Adrenal gland (tissue), 5 donors: ENCODE measurements at regions not wholly inside any gene's neighbourhood (a gene's known extent, or its start where the extent isn't known, plus 50 kb on each side); places are given as distances from the start of the nearest gene placed in this dataset.

Experiments used
- POLR2A ChIP-seq, 2 donors: fragments of 450-650 bp; IDR thresholded peaks; one replicate each; pipeline ENCODE4 v1.6.1; 2017; ENCODE audit warnings: antibody characterized with exemption in 2 of 2, mild to moderate bottlenecking in 2 of 2, moderate library complexity in 1 of 2
- TF ChIP-seq, protein P1 (sequence below), 6 experiments: fragments of 450-650 bp in 4 of 6; fragments of 200-600 bp in 2 of 6; sonication (generic) in 1 of 6; IDR thresholded peaks; 1 replicate in 5 of 6; 2 replicates in 1 of 6; pipeline versions ENCODE4 v1.5.1 to v1.8.0; 2016 to 2021; ENCODE audit warnings: antibody characterized with exemption in 6 of 6, mild to moderate bottlenecking in 2 of 6, moderate library complexity in 1 of 6
- donor health status: DM: no; HTN: no; CAD: no.

DNA sequence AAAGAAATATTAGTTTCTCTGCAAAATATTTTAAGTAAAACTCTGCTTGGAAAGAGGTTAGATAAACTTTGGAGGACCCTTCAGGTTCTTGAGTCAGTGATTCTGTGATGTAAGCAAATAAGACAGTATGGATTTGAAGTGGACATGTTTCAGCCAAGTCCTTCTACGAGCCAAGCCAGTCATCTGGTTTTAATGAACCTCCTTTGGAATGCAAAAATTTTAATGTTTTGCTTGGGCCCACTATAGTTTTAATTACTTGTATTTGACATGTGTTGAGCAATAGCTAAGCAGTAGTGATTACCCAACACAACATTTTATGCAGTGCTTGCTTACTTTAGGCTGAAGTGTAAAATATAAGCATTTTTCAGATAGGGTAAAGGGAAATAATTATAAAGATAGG lies 296.3 kb upstream of the SEMA3D start:
- TF ChIP-seq, protein P1, sequence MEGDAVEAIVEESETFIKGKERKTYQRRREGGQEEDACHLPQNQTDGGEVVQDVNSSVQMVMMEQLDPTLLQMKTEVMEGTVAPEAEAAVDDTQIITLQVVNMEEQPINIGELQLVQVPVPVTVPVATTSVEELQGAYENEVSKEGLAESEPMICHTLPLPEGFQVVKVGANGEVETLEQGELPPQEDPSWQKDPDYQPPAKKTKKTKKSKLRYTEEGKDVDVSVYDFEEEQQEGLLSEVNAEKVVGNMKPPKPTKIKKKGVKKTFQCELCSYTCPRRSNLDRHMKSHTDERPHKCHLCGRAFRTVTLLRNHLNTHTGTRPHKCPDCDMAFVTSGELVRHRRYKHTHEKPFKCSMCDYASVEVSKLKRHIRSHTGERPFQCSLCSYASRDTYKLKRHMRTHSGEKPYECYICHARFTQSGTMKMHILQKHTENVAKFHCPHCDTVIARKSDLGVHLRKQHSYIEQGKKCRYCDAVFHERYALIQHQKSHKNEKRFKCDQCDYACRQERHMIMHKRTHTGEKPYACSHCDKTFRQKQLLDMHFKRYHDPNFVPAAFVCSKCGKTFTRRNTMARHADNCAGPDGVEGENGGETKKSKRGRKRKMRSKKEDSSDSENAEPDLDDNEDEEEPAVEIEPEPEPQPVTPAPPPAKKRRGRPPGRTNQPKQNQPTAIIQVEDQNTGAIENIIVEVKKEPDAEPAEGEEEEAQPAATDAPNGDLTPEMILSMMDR (IDR thresholded peaks at IDR 0.05): no peak
- no peak for TF ChIP-seq POLR2A (IDR thresholded peaks at IDR 0.05)
